ENCODE measurements at regions not wholly inside any gene's neighbourhood (a gene's known extent, or its start where the extent isn't known, plus 50 kb on each side); places are given as distances from the start of the nearest gene placed in this dataset.

- Mint-ChIP-seq H3K27me3 (peaks cover 51% of the 10 kb centered on the region), H3K27ac (no peak overlapping the region), H3K4me3 (ENCODE audit: low read depth) (no peak overlapping the region), H3K36me3 (ENCODE audit: insufficient read depth) (no peaks in the 10 kb centered on the region), H3K4me1 (ENCODE audit: low read depth) (no peaks in the 10 kb centered on the region), H3K9me3 (ENCODE audit: low read depth) (peaks cover 10% of the 10 kb centered on the region)
- no peak for DNase-seq (ENCODE audit: low spot score, unreplicated experiment)
- no peak for TF ChIP-seq CTCF (IDR thresholded peaks at IDR 0.05; ENCODE audit: unreplicated experiment)
Measured at GRCh38 chr19:41521931-41522555, 53.9 kb upstream of the CEACAM21 start.

- Mint-ChIP-seq H3K27ac (no peak overlapping the region), H3K9me3 (ENCODE audit: low read depth) (peaks cover 21% of the 10 kb centered on the region), H3K27me3 (peaks cover 48% of the 10 kb centered on the region), H3K4me1 (ENCODE audit: low read depth) (no peaks in the 10 kb centered on the region), H3K36me3 (ENCODE audit: insufficient read depth) (no peaks in the 10 kb centered on the region), H3K4me3 (ENCODE audit: low read depth) (no peak overlapping the region)
- TF ChIP-seq CTCF (IDR thresholded peaks at IDR 0.05; ENCODE audit: unreplicated experiment), result no peak
- no peak for DNase-seq (ENCODE audit: low spot score, unreplicated experiment)
Measured at GRCh38 chr19:41525989-41526388, 50.0 kb upstream of the CEACAM21 start.

All from progenitor cell of endocrine pancreas (in vitro differentiated cells).